Endometrium (tissue), 2 donors: ENCODE measurements at regions not wholly inside any gene's neighbourhood (a gene's known extent, or its start where the extent isn't known, plus 50 kb on each side); places are given as distances from the start of the nearest gene placed in this dataset.
A peak's percentile ranks its signal among the peaks of the same experiment; 100 is the strongest.
"Not testable (repeated sequence)": the region's sequence is repeated elsewhere in the genome, so short reads cannot be mapped to it uniquely, and the experiment has no call there.

ENCODE experiments used
- FAIRE-seq: peaks from 2 replicates; lab custom pipeline; 2012; peaks lifted over from hg19 to GRCh38; lab: Jason Lieb, UNC
- donor health status: control.
- donor health status: control.

DNA sequence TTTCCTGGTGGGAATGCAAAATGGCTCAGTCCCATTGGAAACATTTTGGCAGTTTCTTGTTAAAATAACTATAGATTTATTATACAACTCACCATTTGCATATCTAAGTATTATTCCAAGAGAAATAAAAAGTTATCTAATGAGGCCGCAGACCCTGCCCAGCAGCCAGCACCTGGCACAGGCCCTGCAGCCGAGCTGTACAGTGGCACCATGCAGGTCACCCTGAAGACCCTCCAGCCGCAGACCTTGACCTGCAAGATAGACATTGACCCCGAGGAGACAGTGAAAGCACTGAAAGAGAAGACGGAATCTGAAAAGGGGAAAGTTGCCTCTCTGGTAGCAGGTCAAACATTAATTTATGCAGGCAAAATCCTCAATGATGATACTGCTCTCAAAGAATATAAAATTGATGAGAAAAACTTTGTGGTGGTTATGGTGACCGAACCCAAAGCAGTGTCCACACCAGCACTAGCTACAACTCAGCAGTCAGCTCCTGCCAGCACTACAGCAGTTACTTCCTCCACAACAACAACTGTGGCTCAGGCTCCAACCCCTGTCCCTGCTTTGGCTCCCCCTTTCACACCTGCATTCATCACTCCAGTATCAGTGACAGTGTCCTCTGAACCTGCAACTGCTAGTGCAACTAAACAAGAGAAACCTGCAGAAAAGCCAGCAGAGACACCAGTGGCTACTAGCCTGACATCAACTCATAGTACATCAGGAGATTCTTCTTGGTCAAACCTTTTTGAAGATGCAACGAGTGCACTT lies 113.5 kb upstream of the SATB1 start:
- FAIRE-seq = no peak

DNA sequence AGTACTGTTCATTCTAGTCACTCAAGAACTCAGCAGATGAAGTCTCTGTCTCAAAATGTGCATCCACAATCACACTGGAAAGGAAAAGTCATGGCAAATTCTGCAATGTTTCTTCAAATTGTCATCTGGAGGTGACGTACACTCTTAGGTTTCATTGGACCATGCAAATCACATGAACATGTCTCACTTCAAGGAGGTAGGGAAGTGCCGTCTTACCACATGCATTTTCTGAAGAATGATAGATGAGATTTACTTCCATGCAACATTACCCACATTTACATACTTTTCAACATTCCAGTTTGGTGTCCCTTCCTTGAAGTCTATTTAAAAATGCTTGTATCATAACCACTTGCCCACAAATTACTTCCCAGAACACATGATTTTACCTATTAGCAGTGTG lies 107.9 kb upstream of the SATB1 start:
- no peak for FAIRE-seq

DNA sequence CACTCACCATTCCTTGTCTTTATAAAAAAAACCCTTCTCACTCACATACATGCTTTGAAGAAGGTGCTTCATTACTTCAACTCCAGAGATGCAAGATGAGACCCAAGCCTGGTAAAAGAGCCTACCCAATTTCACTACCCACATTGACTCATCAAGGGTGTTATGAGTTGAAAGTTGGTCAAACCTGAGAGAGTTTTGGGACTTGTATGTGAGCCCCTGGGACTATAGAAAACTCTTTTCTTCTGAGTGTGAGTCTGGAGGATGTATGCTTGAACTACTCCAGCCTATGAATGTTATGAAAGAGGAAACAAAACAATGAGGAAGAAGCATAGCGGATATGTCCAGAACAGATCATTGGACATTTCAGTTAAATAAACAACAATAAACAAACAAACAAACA lies 106.5 kb upstream of the SATB1 start:
- FAIRE-seq = no peak

DNA sequence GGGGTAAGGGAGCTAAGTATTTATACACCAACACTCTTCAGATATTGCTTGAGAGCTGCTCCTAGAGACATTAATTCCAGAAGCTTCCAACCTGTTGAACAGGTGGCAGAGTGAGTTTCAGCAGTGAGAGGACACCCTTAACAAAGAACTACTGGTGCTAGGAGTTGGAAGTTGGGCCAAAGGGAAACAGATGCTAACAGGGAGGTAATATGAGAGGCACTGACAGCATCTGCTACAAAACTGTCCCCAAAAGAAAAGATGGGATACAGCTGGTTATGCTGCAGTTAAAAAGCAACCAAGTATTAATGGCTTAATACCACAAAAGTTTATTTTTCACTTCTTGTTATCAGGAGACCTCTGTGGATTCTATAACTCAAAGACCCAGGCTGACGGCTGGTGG lies 104.5 kb upstream of the SATB1 start:
- FAIRE-seq = no peak

DNA sequence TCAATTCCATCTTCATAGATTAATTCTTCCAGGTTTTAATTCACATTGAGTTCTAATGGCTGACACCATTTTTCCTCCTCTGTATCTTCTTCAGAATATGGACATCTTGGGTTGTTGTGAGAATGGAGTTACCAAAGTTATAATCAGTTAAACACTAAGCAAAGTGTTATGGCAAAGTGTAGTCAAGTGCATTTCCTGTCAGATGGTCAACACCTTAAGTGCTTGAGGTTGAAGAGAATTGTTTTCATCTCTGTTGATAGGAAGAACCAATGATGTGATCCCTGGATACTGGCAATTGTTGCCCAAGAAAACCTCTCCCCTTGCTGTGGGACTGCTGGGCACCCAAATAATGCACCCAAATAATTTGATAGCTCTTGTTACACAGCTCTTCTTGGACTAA lies 102.6 kb upstream of the SATB1 start:
- no peak for FAIRE-seq

DNA sequence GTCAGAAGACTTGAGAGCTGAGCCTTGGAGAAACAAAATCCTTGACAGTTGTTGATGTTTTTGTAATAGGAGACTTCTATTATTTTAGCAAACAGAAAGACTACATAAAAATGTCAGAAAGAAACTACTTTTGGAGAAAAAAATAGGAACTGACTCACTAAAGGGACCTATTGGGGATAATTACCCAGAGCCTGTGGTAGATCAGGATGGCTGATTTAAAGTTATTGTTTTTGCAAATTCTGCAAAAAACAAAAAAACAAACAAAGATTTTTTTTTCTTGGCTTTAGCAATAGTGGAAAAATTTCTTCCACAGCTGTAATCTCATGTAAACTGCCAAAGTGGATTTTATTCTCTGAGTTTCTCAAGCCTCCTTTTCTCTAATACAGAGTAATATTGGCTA lies 101.5 kb upstream of the SATB1 start:
- peak; percentile 99 for FAIRE-seq

DNA sequence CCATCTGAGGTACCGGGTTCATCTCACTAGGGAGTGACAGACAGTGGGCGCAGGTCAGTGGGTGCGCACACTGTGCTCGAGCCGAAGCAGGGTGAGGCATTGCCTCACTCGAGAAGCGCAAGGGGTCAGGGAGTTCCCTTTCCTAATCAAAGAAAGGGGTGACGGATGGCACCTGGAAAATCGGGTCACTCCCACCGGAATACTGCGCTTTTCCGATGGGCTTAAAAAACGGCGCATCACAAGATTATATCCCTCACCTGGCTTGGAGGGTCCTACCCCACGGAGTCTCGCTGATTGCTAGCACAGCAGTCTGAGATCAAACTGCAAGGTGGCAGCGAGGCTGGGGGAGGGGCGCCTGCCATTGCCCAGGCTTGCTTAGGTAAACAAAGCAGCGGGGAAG lies 91.0 kb upstream of the SATB1 start:
- FAIRE-seq = not testable (repeated sequence)

DNA sequence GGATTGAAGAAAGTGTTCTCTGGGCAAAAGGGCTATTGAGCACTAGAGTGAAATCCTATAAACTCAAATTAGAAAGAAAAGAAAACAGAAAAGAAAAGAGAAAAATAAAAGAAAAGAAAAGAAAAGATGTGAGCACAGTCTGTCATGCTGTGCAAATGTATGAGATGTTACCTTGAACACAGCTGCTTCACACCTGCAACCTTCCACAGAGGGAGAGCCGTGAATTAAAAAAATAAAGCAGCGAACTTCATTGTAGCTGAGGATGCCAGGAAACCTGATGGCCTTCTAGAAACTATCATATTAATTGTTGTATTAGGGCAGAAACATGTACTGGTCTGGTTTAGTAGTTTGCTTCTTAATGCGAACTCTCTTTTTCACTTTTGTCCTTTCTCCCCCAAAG lies 88.0 kb upstream of the SATB1 start:
- no peak for FAIRE-seq

DNA sequence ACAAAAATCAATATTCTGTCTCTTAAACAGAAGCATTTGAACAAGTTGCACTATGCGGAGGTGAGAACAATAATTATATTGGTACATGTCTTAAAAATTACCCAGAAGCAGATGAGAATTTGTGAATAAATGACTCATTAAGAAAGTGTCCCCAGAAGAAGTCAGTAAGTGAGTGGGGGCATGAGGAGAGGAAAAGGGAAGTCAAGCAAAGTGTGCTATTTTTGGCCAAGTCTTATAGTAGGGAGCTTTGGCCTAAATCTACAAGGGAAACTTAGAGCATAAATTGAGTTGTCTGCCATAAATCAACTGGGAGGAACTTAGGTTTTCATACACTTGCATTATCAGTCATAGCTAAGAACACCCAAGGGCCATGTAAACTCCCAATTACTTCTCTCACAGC lies 86.9 kb upstream of the SATB1 start:
- FAIRE-seq = no peak

DNA sequence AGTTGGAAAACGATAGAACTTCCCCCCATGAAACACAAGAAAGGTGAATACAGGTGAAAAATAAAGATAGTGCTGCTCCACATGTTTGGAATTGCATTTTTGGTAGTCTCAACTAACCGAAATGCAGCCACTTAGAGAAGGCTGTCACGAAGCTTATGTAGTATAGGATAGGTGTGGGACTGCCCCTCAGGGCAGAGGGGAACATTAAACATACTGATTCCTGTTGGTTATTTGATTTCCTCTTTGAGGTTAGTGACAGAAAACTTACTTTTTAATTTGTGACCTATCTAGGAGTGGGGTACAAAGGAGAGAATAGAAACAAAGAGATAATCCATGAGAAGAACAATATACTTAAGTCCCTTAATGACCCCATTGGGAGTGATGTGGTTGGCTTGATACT lies 85.8 kb upstream of the SATB1 start:
- no peak for FAIRE-seq

DNA sequence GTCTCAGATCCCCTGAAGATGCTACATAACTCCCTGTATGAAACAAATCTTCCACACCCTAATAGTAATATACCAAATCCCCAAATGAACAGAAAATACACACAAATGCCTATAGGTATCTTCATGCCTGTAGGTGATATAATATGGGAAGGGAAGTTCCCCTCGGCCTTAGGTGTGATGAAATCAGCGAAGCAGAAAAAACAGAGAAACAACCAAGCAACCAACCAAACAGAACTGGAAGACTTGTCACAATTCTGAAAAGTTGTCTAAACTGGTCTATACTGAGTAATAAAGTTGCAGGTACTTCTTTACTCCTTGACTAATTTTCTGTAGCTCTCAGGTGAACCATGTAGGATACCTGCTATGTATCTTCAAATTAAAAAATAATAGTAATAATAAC lies 82.2 kb upstream of the SATB1 start:
- no peak for FAIRE-seq

DNA sequence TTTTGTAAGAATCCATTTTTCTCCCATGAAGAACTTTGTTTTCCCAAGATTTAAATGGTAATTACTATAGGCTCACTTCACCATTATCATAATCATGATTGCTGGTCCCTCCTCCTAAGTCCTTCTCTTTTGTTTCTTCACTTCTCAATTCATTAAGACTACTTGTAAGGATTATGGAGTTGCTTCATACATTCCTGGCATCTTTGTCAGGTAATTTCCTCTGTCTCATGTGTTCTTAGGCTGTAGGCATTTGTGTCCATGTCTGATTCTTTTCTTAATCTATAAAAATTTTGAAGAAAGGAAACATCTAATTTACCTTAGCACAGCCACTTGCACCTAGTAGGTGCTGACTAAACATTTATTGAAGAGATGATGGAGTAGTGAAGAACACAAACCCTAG lies 79.9 kb upstream of the SATB1 start:
- no peak for FAIRE-seq

DNA sequence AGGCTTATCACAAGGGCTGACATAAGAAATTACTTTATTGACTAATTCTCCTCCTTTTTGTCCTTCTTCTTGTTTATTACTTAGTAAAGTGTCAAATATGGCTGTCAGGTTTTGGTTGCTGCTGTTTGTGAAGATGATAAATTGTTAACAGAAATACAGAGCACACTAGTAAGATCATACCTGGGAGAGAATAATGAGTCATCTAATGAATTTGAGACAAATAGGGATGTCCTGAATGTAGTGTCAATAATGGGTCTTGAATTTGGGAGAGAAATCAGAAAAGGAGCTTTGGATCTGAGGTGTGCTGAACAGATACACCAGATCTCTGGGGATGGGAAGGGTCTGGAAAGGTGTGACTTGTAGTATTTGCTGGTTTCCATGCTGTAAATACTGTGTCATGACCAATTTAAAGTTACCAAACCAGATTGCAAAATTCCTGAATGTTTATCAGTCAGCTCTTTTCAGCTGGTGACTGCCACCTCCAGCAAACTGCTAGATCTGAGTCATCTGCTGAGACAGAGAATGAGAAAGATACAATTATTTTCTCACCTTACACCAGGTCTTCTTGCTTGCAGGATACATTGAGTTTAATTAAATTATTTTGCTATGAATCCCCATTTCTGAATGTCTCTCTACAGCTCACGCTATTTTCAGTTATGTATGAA lies 76.7 kb upstream of the SATB1 start:
- no peak for FAIRE-seq

DNA sequence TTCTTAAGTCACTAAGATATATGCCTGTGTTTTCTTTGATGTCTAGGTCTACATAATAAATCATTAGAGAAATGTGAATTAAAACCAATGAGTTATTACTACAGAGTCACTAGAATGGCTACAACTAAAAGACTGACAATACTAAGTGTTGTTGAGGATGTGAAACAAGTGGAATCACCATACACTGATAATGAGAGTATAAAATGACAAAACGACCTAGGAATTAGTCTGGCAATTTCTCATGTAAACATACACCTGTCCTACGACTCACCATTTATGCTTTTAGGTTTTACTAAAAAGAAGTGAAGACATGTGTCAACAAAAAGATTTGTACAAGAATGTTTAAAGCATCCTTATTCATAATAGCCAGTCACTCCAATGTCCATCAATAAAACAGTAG lies 75.2 kb upstream of the SATB1 start:
- no peak for FAIRE-seq

DNA sequence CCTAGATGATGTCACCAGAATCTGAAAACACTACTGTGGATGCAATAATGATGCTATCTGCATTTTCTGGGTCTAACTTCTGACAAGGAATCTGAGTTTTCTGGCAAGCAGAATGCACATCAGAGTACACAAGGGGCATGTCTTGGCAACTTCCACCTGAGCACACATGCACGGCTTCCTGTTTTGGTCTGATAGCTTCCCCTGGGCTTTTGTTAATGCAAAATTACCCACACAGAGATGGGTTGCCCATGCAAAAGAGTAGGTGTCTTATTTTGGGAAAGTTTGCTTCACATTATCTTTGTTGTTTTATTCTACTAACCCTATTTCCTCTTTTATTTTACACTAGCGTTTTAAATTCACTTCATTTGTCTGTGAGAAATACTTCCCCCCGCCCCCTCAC lies 74.2 kb upstream of the SATB1 start:
- FAIRE-seq = no peak

DNA sequence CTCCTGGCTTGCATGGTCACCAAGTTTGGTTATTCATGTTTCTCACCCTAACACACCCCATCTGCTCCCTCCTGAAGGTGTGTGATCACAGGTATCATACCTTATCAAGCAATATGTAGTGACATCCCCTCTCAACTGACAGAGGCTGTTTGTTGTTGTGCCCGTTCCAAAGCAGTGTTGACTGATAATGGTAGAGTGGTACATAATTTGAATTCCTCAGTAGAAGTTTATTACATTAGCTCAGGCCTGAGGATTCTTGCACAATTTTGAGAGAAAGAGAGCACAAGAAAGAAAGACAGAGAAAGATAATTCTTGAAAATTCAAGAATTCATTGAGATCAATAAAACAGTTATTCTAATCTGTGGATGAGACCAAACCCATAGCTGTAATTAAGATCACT lies 69.1 kb upstream of the SATB1 start:
- FAIRE-seq = no peak

DNA sequence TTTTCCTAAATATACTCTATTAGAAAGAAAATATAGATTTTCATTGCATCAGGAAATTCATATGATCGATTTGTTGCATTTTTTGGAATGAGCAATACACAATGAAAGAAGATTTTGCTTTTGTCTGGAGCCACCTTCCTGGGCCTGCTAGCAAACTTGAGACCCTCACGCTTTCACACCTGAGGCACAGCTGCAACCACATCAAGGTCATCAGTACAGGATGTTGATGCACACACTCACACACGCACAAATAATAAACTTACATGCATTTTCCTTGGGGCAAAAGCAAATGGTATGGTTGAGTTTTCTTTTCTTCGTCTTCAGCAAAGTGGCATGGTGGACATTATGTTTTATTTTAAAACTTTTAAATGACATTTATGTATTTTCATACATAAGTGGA lies 64.8 kb upstream of the SATB1 start:
- no peak for FAIRE-seq

DNA sequence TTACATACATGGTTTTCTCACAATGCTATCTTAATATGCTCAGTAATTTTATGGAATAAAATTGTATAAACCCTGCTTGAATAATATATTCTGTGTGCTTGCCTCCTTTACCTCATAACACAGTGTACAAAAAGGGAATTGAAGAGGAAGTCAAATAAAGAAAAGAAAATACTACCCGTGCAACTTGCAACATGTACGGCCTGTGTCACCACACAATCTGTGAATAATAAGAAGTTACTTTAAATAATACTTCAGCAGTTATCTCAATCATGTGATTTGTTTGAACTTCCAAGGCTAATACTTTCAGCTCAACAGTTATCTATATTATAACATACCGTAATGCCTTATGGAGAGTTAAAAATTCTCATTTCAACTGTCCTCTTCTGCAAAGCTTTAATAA lies 58.1 kb upstream of the SATB1 start:
- no peak for FAIRE-seq

DNA sequence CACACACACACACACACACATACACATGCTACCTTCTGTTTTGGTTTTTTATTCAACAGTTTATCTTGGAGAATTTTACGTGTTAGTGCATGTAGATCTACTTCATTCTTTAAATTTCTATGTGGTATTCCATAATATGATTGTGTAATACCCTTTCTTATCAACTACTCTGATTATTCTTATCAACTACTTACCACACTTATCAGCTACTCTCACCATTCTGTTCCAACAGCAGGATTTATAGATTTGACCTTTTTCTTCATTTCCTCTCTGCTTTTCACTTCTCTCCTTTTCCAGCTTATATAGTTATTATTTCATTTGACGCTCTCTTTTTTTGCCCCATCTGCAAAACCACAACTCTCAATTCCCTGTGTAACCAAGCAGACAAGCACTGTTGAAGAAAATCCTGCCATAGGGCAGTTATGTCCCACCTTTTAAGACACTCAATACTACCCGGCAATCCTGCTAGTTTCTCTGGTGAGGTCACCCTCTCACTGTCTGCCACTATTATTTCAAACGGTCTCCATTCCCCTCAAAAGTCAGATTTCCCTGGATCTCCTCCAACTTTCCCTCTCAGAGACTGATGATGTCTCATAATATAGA lies 56.9 kb upstream of the SATB1 start:
- FAIRE-seq = no peak

DNA sequence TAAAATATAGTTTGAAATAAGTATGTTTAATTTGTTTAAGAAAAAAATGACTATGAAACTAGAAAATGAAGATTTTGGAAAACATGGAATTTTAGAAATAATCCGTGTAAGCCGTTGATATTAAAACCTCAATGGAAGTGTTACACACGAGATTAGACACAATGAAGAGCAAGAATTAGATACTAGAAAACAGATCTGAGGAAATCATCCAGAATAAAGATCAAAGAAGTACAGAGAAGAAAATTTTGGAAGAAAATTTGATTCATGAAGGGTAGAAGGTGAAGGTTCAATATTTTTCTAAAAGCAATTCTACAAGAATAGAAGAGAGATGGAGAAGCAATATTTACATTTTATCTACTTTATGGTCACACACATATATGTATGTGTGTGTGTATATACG lies 52.5 kb upstream of the SATB1 start:
- peak; percentile 4 for FAIRE-seq
